Prostate gland (tissue), 2 donors: ENCODE measurements at regions not wholly inside any gene's neighbourhood (a gene's known extent, or its start where the extent isn't known, plus 50 kb on each side); places are given as distances from the start of the nearest gene placed in this dataset.

Source experiments
- POLR2A ChIP-seq: fragments of 450-650 bp; IDR thresholded peaks from one replicate; pipeline ENCODE4 v1.6.1; 2016; ENCODE audit warnings: antibody characterized with exemption, mild to moderate bottlenecking
- POLR2AphosphoS5 ChIP-seq: sonication (generic); formaldehyde crosslinking; IDR thresholded peaks from one replicate; pipeline ENCODE4 v1.6.1; 2017; ENCODE audit warnings: antibody characterized with exemption
- TF ChIP-seq, protein P1 (sequence below), 4 experiments: fragments of 200-600 bp in 2 of 4; fragments of 450-650 bp in 2 of 4; sonication (generic) in 2 of 4; IDR thresholded peaks; 1 replicate in 3 of 4; 2 replicates in 1 of 4; pipeline ENCODE4 v1.5.1; 2016 to 2019; ENCODE audit warnings: antibody characterized with exemption in 4 of 4, mild to moderate bottlenecking in 2 of 4, moderate library complexity in 2 of 4

DNA sequence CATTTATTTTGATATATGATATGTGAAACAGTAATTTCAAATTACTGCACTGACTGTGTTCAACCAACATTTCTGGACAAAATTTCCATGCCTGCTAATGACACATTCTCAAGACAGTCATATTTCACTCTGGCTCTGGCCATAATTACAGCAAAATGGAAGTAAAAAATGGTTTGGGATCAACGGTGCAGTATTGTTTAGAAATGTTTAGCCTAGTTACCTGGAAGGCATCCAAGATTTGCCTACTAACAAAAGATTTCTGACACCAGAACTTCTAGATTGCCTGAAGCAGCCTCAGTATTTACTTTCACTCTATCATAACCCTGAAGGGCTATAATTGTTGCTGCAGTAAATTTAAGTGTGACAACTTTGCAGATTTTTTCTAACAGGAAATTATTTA is 416.3 kb downstream of the PCDH10 start:
- TF ChIP-seq POLR2A (no peak), POLR2AphosphoS5 (no peak)
- TF ChIP-seq, protein P1, sequence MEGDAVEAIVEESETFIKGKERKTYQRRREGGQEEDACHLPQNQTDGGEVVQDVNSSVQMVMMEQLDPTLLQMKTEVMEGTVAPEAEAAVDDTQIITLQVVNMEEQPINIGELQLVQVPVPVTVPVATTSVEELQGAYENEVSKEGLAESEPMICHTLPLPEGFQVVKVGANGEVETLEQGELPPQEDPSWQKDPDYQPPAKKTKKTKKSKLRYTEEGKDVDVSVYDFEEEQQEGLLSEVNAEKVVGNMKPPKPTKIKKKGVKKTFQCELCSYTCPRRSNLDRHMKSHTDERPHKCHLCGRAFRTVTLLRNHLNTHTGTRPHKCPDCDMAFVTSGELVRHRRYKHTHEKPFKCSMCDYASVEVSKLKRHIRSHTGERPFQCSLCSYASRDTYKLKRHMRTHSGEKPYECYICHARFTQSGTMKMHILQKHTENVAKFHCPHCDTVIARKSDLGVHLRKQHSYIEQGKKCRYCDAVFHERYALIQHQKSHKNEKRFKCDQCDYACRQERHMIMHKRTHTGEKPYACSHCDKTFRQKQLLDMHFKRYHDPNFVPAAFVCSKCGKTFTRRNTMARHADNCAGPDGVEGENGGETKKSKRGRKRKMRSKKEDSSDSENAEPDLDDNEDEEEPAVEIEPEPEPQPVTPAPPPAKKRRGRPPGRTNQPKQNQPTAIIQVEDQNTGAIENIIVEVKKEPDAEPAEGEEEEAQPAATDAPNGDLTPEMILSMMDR (IDR thresholded peaks at IDR 0.05): no peak
